Motor neuron (in vitro differentiated cells): ENCODE measurements at regions not wholly inside any gene's neighbourhood (a gene's known extent, or its start where the extent isn't known, plus 50 kb on each side); places are given as distances from the start of the nearest gene placed in this dataset.

Source experiments
- ATAC-seq, 8 experiments: fragments of 200-7000 bp; cut with Tn5 transposase; replicated peaks in 6 of 8; 2 replicates each; pipeline ENCODE4 v1.8.0; 2021; ENCODE audit warnings: mild to moderate bottlenecking in 8 of 8, moderate library complexity in 8 of 8
- H3K27ac ChIP-seq, 2 donors: fragments of 250-450 bp; sonication (Bioruptor Pico); 2 replicates each; pipeline ENCODE4 v1.9.0; 2021; ENCODE audit warnings: antibody characterized with exemption in 2 of 2, mild to moderate bottlenecking in 2 of 2, moderate library complexity in 1 of 2
- H3K4me1 ChIP-seq, 2 donors: fragments of 250-450 bp; sonication (Bioruptor Pico); replicated peaks in 1 of 2; 2 replicates each; pipeline ENCODE4 v1.6.1; 2021; ENCODE audit warnings: antibody characterized with exemption in 2 of 2, mild to moderate bottlenecking in 2 of 2, moderate library complexity in 1 of 2
- H3K4me3 ChIP-seq, 5 donors: fragments of 250-450 bp; sonication (Bioruptor Pico); 2 replicates each; pipeline ENCODE4 v1.9.0; 2021; ENCODE audit warnings: antibody characterized with exemption in 5 of 5, mild to moderate bottlenecking in 5 of 5, moderate library complexity in 4 of 5
- WGBS, 10 experiments: fragments of 450-650 bp; shearing (Covaris generic); methylation state at CpG; one replicate each; pipeline ENCODE4 v1.0.0; 2022; 5-methylcytosine and 5-hydroxymethylcytosine counted together
- in situ Hi-C, 9 experiments: fragments of 400-800 bp; cut with MboI; loops; one replicate each; pipeline ENCODE4 v1.15.0; 2021; ENCODE audit warnings: low sequenced_read_pairs in 9 of 9, low pct_unique_long_range_greater_than_20kb in 2 of 9; ENCODE audit not compliant: unreplicated experiment in 9 of 9

DNA sequence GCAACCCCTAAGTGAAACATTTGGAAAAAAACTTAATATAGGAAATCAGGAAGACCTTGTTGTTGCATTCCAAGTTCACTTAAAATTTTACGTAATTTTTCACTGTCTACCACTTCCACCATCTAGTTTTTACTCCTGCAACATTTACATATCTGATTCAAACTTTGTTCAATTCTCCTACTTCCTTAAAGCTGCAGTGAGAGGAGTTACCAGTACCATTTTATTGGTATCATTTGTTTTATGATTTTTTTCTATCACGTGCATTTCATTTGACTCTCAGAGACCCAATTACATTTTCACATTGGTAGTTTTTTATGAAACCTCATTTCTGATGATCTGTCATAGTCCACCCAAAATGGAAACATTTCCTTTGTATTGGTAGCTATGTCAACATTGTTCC lies 284.9 kb upstream of the MDFIC2 start:
- in situ Hi-C loops = no loop called here
- WGBS, 10 experiments = 34 to 100% (median 92%) methylated on average over 1 to 2 of the region's 2 CpGs; no CpG with 5 or more reads in 1 of the 10 experiments

DNA sequence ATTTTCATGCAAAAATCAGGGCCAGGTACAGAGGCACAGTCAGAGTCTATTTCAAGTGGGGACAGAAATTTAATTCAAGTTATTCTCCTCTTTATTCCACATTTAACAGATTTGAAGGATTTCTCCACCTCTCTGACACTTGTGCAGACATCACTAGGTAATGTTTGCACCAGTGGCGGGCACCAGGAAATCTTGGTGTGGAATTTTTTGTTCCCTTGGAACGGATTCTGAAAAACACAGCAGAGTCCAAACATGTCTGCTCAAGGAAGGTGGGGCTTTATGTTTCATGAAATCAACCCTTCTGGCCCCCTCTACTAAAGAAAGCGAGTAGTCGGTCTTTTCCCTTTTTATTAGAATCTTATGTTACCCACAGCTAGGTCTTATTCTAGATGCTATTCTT lies 271.2 kb upstream of the MDFIC2 start:
- Histone ChIP-seq H3K27ac (no peak overlapping the region), H3K4me3 (no peak overlapping the region), H3K4me1 (peaks cover 0 to 20% of the 10 kb centered on the region in 2 donors)
- 0 to 100% (median 71%) methylated on average over 2 to 4 of the region's 4 CpGs; no CpG with 5 or more reads in 2 of the 10 experiments for WGBS, 10 experiments
- in situ Hi-C loops = no loop called here
- no peak for ATAC-seq

More for the DNA sequence above, 284.9 kb upstream of the MDFIC2 start:
- no peak overlapping the region for H3K4me3 ChIP-seq
- no peak overlapping the region for H3K27ac ChIP-seq
- no peak for ATAC-seq
- H3K4me1 ChIP-seq = peaks cover 0 to 21% of the 10 kb centered on the region in 2 donors

DNA sequence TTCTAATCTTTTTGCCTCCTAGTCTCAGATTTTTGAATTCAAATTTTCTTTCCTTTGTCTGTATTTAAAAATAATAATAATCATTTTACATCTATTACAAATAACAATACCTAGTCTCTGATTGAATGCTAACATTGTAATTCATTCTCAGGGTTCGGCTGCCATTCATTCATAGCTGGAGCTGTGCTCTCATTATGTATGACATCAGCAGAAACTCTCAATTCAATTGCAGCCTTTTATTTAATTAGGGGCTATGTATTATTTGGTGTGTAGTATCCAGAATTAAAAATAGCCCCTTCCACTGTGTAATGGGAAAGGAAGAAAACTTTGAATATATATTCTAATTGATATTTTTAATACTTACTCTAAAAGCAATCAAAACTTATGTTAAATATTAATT lies 270.4 kb upstream of the MDFIC2 start:
- WGBS, 10 experiments = 50 to 92% (median 75%) methylated on average over 1 of the region's 1 CpG
- in situ Hi-C loops = no loop called here
- Histone ChIP-seq H3K4me3 (no peak overlapping the region), H3K27ac (no peak overlapping the region), H3K4me1 (peaks cover 0 to 20% of the 10 kb centered on the region in 2 donors)
- ATAC-seq = peak in 1 of 8 experiments; percentile 56

DNA sequence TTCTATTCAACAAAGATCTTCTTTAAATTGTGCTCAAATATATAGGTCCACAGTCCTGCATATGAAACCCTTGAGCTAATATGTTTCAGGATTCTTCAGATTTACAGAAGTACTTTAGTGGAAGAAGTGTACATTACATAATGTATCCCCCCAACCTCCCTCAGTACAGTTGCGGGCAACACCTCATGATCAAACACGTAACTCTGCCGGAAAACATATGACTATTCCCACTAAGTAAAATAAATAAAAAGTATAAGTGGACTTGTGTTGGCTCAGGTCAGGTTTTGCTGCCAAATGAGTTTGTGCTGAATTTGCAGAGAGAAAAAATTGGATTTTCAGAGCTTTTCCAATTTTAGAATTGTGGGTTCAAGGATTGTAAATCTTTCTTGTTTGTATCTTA lies 267.6 kb upstream of the MDFIC2 start:
- no peak overlapping the region for H3K4me3 ChIP-seq
- in situ Hi-C loops = no loop called here
- ATAC-seq = no peak

DNA sequence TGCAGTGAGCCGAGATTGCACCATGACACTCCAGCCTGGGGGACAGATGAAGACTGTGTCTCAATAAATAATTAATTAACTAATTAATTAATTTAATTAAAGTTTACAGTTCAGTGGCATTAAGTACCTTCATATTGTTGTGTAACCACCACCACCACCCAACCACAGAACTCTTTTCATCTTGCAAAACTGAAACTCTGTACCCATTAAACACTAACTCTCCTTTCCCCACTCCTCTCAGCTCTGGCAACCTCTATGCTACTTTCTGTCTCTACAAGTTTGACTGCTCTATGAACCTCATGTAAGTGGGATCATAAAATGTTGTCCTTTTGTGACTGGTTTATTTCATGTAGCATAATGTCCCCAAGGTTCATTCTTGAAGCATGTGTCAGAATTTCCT lies 259.3 kb upstream of the MDFIC2 start:
- 0 to 100% (median 67%) methylated on average over 1 of the region's 1 CpG; no CpG with 5 or more reads in 3 of the 10 experiments for WGBS, 10 experiments
- Histone ChIP-seq H3K27ac (no peak overlapping the region), H3K4me3 (no peak overlapping the region), H3K4me1 (no peaks in the 10 kb centered on the region)
- ATAC-seq = no peak
- in situ Hi-C loops = loop anchor here in 1 of 9 experiments (25.0 kb wide), 1 partner anchor 416 kb away; no protein-coding TSS in a partner anchor

More for the DNA sequence above, 267.6 kb upstream of the MDFIC2 start:
- Histone ChIP-seq H3K27ac (no peak overlapping the region), H3K4me1 (peaks cover 0 to 20% of the 10 kb centered on the region in 2 donors)
- 73 to 100% (median 91%) methylated on average over 1 to 3 of the region's 3 CpGs for WGBS, 10 experiments

DNA sequence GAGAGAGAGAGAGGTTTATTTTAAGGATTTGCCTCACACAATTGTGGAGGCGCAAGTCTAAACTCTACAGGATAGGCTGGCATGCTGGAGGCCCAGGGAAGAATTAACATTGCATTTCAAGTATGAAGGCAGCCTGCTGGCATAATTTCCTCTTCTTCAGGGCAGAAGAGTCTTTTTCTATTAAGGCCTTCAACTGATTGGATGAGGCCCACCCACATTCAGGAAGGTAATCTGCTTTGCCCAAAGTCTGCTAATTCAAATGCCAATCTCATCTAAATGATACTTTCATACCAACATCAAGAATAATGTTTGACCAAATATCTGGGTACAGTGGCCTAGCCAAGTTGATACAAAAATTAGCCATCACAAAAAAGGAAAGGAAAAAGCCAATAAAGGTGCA lies 258.1 kb upstream of the MDFIC2 start:
- H3K4me3 ChIP-seq = no peak overlapping the region
- in situ Hi-C loops = loop anchor here in 1 of 9 experiments (25.0 kb wide), 1 partner anchor 417 kb away; no protein-coding TSS in a partner anchor
- 55 to 100% (median 76%) methylated on average over 1 of the region's 1 CpG; no CpG with 5 or more reads in 6 of the 10 experiments for WGBS, 10 experiments

DNA sequence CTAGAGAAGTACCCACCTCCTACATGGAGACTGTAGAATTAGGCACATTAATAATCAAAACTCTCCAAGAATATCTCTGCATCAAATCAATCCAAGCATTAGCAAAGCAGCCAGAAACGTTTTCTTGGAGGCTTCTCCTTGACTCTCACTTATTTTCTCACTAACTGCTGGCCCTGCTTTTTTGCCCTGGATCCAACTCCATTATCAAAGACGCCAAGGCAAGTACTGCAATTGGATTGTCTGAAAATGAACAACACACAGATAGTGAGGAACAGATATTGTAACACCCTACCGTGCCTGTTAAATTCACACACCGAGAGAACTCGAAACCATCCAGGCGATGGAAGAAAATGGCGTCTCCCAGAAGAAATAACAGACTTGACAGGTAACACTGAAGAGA lies 256.2 kb upstream of the MDFIC2 start:
- H3K4me1 ChIP-seq = no peaks in the 10 kb centered on the region
- no peak overlapping the region for H3K4me3 ChIP-seq
- in situ Hi-C loops = loop anchor here in 1 of 9 experiments (25.0 kb wide), 1 partner anchor 419 kb away; no protein-coding TSS in a partner anchor
- H3K27ac ChIP-seq = no peak overlapping the region
- WGBS, 10 experiments = 0 to 94% (median 55%) methylated on average over 1 to 7 of the region's 7 CpGs; no CpG with 5 or more reads in 1 of the 10 experiments
- ATAC-seq = no peak

More for the DNA sequence above, 258.1 kb upstream of the MDFIC2 start:
- Histone ChIP-seq H3K4me1 (no peaks in the 10 kb centered on the region), H3K27ac (no peak overlapping the region)
- no peak for ATAC-seq

DNA sequence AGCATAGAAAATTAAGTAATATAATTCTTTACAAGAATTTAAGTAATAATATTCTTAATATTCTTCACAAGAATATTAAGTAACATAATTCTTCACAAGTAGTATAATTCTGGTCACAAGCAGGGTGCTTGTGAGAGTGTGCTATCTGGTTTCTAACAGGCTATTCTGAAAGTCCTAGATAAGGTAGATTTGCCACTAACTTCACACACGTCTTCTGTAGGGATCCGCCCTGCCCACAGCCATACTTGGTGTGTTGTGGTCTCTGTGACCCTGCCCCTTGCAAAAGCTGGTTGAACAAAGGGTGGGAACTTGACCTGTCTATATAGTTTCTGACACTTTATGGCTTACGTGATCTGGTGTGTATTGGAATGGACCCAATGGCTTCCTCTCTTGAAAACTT lies 253.4 kb upstream of the MDFIC2 start:
- H3K4me3 ChIP-seq = no peak overlapping the region
- H3K27ac ChIP-seq = no peak overlapping the region
- no peaks in the 10 kb centered on the region for H3K4me1 ChIP-seq
- no peak for ATAC-seq
- in situ Hi-C loops = loop anchor here in 1 of 9 experiments (25.0 kb wide), 1 partner anchor 421 kb away; no protein-coding TSS in a partner anchor
- 20 to 100% (median 92%) methylated on average over 1 to 2 of the region's 3 CpGs; no CpG with 5 or more reads in 5 of the 10 experiments for WGBS, 10 experiments

DNA sequence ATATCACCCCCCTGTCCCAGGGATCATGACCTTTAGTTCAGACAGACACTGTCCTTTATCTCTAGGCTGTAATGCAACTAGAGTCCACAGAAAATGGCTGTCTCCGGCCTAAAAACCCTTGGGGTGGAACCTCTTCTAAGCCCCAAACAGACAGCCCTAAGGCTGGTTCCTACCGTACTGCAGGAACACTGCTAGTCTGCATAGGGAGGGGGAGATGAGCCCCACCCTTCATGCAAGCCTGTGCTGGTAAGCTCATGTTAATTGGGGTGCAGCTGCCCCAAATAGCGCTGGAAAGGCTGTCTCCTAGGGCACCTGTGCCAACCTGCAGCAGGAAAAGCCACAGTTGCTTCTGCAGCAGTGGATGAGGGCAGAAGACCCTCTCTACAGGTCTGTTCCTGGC lies 252.1 kb upstream of the MDFIC2 start:
- 17 to 86% (median 80%) methylated on average over 1 to 2 of the region's 3 CpGs; no CpG with 5 or more reads in 7 of the 10 experiments for WGBS, 10 experiments
- in situ Hi-C loops = loop anchor here in 1 of 9 experiments (25.0 kb wide), 1 partner anchor 423 kb away; no protein-coding TSS in a partner anchor
- Histone ChIP-seq H3K4me1 (no peaks in the 10 kb centered on the region), H3K4me3 (no peak overlapping the region), H3K27ac (no peak overlapping the region)
- peak in 3 of 8 experiments; percentile 63 to 87 (median 85) for ATAC-seq

DNA sequence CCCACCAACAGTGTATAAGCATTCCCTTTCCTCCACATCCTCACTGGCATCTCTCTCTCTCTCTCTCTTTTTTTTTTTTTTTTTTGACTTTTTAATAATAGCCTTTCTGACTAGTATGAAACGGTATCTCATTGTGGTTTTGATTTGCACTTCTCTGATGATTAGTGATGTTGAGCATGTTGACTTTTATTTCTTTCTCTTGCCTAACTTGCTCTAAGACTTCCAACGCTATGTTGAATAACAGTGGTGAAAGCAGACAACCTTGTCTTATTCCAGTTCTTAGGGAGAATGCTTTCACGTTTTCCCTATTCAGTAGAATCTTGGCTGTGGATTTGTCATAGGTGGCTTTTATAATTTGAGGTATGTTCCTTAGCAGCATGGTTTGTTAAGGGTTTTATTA lies 249.4 kb upstream of the MDFIC2 start:
- 37 to 100% (median 72%) methylated on average over 2 to 3 of the region's 3 CpGs; no CpG with 5 or more reads in 1 of the 10 experiments for WGBS, 10 experiments
- ATAC-seq = no peak
- in situ Hi-C loops = loop anchor here in 1 of 9 experiments (25.0 kb wide), 1 partner anchor 426 kb away; no protein-coding TSS in a partner anchor
- Histone ChIP-seq H3K4me1 (no peaks in the 10 kb centered on the region), H3K4me3 (no peak overlapping the region), H3K27ac (no peak overlapping the region)

DNA sequence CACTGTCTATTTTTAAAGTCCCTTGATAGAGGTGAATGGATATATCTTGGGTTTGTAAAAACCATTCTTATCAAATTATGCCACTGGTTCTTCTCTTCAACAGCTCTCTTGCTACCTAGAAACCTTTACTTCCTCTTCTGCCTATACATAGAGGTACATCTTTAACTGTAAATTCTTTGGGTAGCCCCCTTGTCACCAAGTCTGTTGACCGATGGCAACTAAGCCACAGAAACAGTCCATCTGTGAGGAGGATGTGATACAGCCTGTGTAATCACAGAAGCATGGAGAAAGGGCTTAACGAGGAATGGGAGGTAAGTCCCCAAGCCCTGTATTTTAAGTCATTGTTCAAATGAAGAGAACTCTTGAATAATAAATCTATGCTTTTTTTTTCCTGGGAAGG lies 246.5 kb upstream of the MDFIC2 start:
- 52 to 90% (median 75%) methylated on average over 1 to 2 of the region's 2 CpGs; no CpG with 5 or more reads in 4 of the 10 experiments for whole genome bisulfite sequencing, 10 experiments
- in situ Hi-C loops = loop anchor here in 1 of 9 experiments (25.0 kb wide), 1 partner anchor 428 kb away; no protein-coding TSS in a partner anchor
- no peaks in the 10 kb centered on the region for H3K4me1 ChIP-seq
- H3K27ac ChIP-seq = no peak overlapping the region
- H3K4me3 ChIP-seq = no peak overlapping the region
- no peak for ATAC-seq

DNA sequence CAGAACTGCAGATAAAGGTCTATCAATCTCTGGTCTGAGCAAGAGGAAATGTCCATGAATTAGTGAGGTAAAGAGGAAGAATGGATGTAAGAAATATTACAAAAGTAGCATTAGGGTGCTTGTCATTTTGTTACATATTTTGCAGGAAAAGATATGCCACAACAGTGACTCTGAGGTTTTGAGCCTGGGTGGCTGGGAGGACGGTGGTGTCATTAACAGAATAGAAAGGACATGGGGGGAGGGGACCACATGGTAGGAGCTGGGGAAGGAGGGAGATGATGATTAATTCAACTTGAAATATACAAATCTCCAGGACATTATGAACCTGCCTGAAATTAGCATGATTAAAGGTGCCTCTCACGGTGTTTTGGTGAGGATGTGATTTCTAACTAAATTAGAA lies 245.5 kb upstream of the MDFIC2 start:
- H3K4me3 ChIP-seq = no peak overlapping the region
- no peak overlapping the region for H3K27ac ChIP-seq
- no peaks in the 10 kb centered on the region for H3K4me1 ChIP-seq
- no peak for ATAC-seq
- WGBS, 10 experiments = 14 to 85% (median 71%) methylated on average over 1 to 2 of the region's 2 CpGs; no CpG with 5 or more reads in 1 of the 10 experiments
- in situ Hi-C loops = loop anchor here in 1 of 9 experiments (25.0 kb wide), 1 partner anchor 429 kb away; no protein-coding TSS in a partner anchor

DNA sequence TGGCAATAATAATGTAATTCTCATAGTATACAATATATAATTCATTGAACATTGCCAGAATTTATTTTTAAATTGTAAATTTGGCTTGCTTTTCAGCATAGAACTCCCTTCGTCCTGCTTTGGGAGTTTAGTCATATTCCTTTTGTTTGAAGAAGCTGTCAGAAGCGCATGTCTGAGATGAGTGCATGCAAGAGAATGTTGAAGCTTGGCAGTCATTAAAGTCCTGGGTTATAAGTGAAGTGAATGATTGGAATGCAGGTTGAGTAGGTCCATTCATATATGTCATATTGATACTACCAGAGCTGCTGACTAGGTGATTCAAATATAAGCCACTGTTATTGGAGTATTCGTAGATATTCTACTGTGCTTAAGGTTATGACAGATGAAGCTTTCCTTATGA lies 243.6 kb upstream of the MDFIC2 start:
- no peak overlapping the region for H3K4me3 ChIP-seq
- no peaks in the 10 kb centered on the region for H3K4me1 ChIP-seq
- no peak for ATAC-seq
- no peak overlapping the region for H3K27ac ChIP-seq
- 60 to 100% (median 98%) methylated on average over 1 to 3 of the region's 3 CpGs; no CpG with 5 or more reads in 1 of the 10 experiments for WGBS, 10 experiments
- in situ Hi-C loops = loop anchor here in 1 of 9 experiments (25.0 kb wide), 1 partner anchor 431 kb away; no protein-coding TSS in a partner anchor
